Gastroesophageal sphincter (tissue), 3 donors: ENCODE measurements at regions not wholly inside any gene's neighbourhood (a gene's known extent, or its start where the extent isn't known, plus 50 kb on each side); places are given as distances from the start of the nearest gene placed in this dataset.
"Not testable (repeated sequence)": the region's sequence is repeated elsewhere in the genome, so short reads cannot be mapped to it uniquely, and the experiment has no call there.

Source experiments
- CTCF ChIP-seq, 4 experiments: fragments of 200-600 bp in 2 of 4; fragments of 450-650 bp in 2 of 4; sonication (generic) in 1 of 4; IDR thresholded peaks; one replicate each; pipeline ENCODE4 v1.5.1; 2017 to 2019; ENCODE audit warnings: antibody characterized with exemption in 4 of 4, mild to moderate bottlenecking in 2 of 4, moderate library complexity in 2 of 4
- POLR2AphosphoS5 ChIP-seq: sonication (generic); formaldehyde crosslinking; IDR thresholded peaks from one replicate; pipeline ENCODE4 v1.6.1; 2017; ENCODE audit warnings: antibody characterized with exemption

DNA sequence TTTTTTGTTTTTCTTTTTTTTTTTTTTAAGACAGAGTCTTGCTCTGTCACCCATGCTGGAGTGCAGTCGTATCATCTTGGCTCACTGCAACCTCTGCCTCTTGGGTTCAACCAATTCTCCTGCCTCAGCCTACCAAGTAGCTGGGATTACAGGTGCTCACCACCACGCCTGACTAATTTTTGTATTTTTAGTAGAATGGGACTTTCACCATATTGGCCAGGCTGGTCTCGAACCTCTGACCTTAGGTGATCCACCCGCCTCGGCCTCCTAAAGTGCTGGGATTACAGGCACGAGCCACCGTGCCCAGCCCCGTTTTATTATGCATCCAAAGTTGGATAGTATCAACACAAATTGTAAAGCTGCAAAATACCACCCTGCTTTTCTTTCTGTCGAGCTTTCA, 154.9 kb downstream of the CRPPA start:
- not testable (repeated sequence) for TF ChIP-seq POLR2AphosphoS5; CTCF (IDR thresholded peaks at IDR 0.05)
